Ovary (tissue), 3 donors: ENCODE measurements at regions not wholly inside any gene's neighbourhood (a gene's known extent, or its start where the extent isn't known, plus 50 kb on each side); places are given as distances from the start of the nearest gene placed in this dataset.

Source experiments
- CTCF ChIP-seq, 3 donors: fragments of 450-650 bp in 2 of 3; fragments of 200-600 bp in 1 of 3; IDR thresholded peaks; one replicate each; pipeline versions ENCODE4 v1.5.1 to v1.8.0; 2016 to 2022; ENCODE audit warnings: antibody characterized with exemption in 3 of 3, mild to moderate bottlenecking in 1 of 3
- EP300 ChIP-seq: sonication (generic); formaldehyde crosslinking; IDR thresholded peaks from one replicate; pipeline ENCODE4 v1.6.1; 2017; ENCODE audit warnings: antibody characterized with exemption
- POLR2A ChIP-seq: fragments of 450-650 bp; IDR thresholded peaks from one replicate; pipeline ENCODE4 v1.6.1; 2017; ENCODE audit warnings: antibody characterized with exemption, mild to moderate bottlenecking, moderate library complexity
- donor health status: DM: no; HTN: no; CAD: no.

DNA sequence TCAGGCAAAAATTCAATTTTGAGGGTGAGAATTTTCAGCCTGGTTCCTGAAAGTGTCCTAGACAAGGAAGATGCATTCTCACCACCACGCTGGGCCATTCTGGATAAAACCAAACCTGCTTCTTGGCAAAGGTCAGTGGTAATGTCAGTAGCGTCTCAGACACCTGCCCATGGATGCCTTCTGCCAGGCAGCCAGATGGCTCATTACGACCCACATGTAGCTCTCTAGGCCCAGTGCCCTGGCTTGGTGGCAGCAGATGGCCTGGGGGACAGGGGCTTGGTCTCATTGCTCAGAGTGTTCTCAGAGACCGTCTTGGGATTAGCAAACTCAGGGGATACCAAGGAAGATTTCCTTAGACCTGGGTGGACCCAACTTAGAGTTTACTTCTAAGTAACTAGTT is 105.1 kb downstream of the ARF6 start:
- TF ChIP-seq CTCF (IDR thresholded peaks at IDR 0.05) (no peak), EP300 (no peak), POLR2A (no peak)
